CD4-positive, alpha-beta T cell treated with Interleukin-4 for 1 hour (primary cell): ENCODE measurements at regions not wholly inside any gene's neighbourhood (a gene's known extent, or its start where the extent isn't known, plus 50 kb on each side); places are given as distances from the start of the nearest gene placed in this dataset.
"Not testable (repeated sequence)": the region's sequence is repeated elsewhere in the genome, so short reads cannot be mapped to it uniquely, and the experiment has no call there.

Source experiments
- DNase-seq, 2 donors: peaks; one replicate each; pipeline ENCODE4 v3.0.0-alpha.2; 2020 to 2022

GRCh38 chr6:137970368-137970767 lies 103.3 kb downstream of the TNFAIP3 start:
- no peak for DNase-seq

GRCh38 chr6:137973201-137973600 lies 106.1 kb downstream of the TNFAIP3 start:
- DNase-seq = no peak

GRCh38 chr6:137975188-137975940 lies 108.3 kb downstream of the TNFAIP3 start:
- DNase-seq = peak; percentile 29 to 78

GRCh38 chr6:137976430-137976829 lies 109.4 kb downstream of the TNFAIP3 start:
- DNase-seq = peak in 1 of 2 donors; percentile 21

- no peak for DNase-seq
These were observed 110.1 kb downstream of the TNFAIP3 start for GRCh38 chr6:137977206-137977605.

- DNase-seq = no peak
These were observed 110.8 kb downstream of the TNFAIP3 start for GRCh38 chr6:137977814-137978213.

GRCh38 chr6:137978252-137978896 lies 111.3 kb downstream of the TNFAIP3 start:
- no peak for DNase-seq

- not testable (repeated sequence) for DNase-seq
These were observed 112.2 kb downstream of the TNFAIP3 start for GRCh38 chr6:137979263-137979662.

- no peak for DNase-seq
These were observed 113.7 kb downstream of the TNFAIP3 start for GRCh38 chr6:137980777-137981176.

- DNase-seq = no peak
These were observed 114.7 kb downstream of the TNFAIP3 start for GRCh38 chr6:137981758-137982157.

- DNase-seq = peak; percentile 42 to 47
These were observed 115.5 kb downstream of the TNFAIP3 start for GRCh38 chr6:137982418-137983189.

- DNase-seq = no peak
These were observed 116.2 kb downstream of the TNFAIP3 start for GRCh38 chr6:137983269-137983668.

- no peak for DNase-seq
These were observed 117.6 kb downstream of the PERP start for GRCh38 chr6:137989664-137990063.

GRCh38 chr6:137995371-137995770 lies 111.8 kb downstream of the PERP start:
- DNase-seq = no peak

GRCh38 chr6:137998461-137999019 lies 108.7 kb downstream of the PERP start:
- no peak for DNase-seq

- DNase-seq = no peak
These were observed 107.4 kb downstream of the PERP start for GRCh38 chr6:137999815-138000214.

GRCh38 chr6:138000941-138001340 lies 106.3 kb downstream of the PERP start:
- no peak for DNase-seq

- peak; percentile 61 to 71 for DNase-seq
These were observed 105.4 kb downstream of the PERP start for GRCh38 chr6:138001750-138002349.

GRCh38 chr6:138004430-138005287 lies 102.6 kb downstream of the PERP start:
- DNase-seq = peak in 1 of 2 donors; percentile 44

- DNase-seq = no peak
These were observed 101.4 kb downstream of the PERP start for GRCh38 chr6:138005846-138006245.

- peak; percentile 13 to 19 for DNase-seq
These were observed 100.2 kb downstream of the PERP start for GRCh38 chr6:138007014-138007472.

- DNase-seq = no peak
These were observed 98.4 kb downstream of the PERP start for GRCh38 chr6:138008791-138009190.
